ENCODE measurements at regions not wholly inside any gene's neighbourhood (a gene's known extent, or its start where the extent isn't known, plus 50 kb on each side); places are given as distances from the start of the nearest gene placed in this dataset.
"Not testable (repeated sequence)": the region's sequence is repeated elsewhere in the genome, so short reads cannot be mapped to it uniquely, and the experiment has no call there.

- no peak for DNase-seq
Measured at GRCh38 chr9:78989031-78989658, 582.6 kb upstream of the TLE4 start.

GRCh38 chr9:78994471-78994870 is 577.3 kb upstream of the TLE4 start:
- no peak for DNase-seq

DNA sequence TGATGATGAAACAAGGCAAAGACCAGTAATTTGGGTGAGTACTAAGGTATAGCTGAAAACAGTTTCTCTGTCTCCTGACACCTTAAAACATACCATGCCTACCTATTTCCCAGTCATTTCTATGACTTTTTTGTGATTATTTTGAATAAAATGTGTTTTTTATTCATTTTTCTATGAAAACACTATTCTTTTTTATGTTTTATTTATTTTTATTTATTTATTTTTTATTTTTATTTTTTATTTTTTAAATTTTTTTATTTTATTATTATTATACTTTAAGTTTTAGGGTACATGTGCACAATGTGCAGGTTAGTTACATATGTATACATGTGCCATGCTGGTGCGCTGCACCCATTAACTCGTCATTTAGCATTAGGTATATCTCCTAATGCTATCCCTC is 576.8 kb upstream of the TLE4 start:
- DNase-seq, result not testable (repeated sequence)

DNA sequence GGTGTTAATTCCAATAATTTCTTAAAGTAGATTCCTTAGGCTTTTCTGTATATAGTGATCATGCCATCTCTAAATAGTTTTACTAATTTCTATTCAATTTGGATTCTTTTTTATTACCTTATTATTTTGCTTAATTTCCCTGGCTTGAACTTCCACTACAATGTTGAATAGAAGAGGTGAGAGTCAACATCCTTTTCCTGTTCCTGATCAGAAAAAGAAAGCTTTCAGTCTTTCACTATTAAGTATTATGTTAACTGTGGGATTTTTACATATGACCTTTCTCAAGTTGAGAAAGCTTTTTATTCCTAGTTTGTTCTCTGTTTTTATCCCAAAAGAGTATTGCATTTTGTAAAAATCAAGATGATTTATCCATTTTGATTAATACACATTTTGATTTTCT is 574.5 kb upstream of the TLE4 start:
- DNase-seq, result no peak

GRCh38 chr9:79000230-79001002 is 571.3 kb upstream of the TLE4 start:
- no peak for DNase-seq

- DNase-seq, result no peak
Measured at GRCh38 chr9:79001012-79001411, 570.8 kb upstream of the TLE4 start.

DNA sequence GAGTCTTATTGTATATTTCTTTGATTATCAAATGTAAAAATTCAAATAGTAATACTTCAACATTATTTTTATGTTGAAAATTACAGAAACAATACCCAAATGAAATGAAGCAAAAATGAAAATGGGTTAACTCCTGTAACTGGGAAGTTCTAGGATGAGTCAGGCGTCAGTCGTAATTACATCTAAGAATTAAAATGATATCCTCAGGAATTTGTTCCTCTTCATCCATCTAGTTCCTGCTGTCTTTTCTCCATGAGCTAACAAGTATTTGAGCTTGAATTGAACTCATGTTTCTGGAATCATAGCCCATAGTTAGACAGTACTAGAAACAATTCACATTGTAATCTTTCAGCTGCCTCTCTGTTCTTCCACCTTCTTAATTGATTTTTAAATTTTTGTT is 568.3 kb upstream of the TLE4 start:
- no peak for DNase-seq

GRCh38 chr9:79004032-79004431 is 567.7 kb upstream of the TLE4 start:
- DNase-seq, result no peak

GRCh38 chr9:79006546-79006945 is 565.2 kb upstream of the TLE4 start:
- no peak for DNase-seq

- no peak for DNase-seq
Measured at GRCh38 chr9:79007701-79008483, 563.9 kb upstream of the TLE4 start.

- no peak for DNase-seq
Measured at GRCh38 chr9:79008916-79009315, 562.8 kb upstream of the TLE4 start.

DNA sequence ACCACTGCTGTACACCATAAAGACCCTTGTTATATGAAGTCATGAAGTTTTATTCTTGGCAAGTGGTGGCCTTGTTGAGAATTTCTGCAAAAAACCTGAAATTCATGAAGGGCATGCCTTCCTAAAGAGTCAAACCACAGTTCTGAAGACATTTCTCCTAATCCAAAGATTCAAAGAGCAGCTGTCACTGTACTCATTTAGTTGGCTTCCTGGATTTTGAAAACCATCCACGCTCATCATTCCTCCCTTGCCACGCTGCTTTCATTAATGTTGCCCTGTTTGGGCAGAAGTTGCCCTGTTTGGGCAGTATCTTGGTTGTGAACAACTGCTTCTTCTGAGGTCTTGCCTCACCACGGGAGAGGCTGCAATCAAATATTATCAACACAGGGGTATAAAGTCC is 560.3 kb upstream of the TLE4 start:
- DNase-seq, result no peak

DNA sequence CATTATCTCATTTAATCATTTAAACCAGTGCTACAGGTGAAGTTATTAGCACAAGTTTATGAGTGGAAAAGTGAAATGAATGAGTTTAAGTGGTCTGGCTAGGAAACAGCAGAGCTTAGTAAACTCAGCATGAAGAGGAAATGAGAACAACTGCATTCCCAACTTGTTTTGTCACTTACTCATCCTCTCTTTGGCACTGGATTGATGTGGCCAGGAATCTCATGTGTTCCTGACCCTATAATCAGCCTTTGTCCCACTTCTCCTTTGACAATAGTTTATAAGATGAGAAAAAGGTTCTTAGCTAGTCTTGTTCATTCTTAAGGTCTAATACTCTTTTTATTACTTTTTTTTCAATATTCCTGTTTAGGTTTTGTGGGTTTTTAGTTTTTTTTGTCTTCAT is 559.2 kb upstream of the TLE4 start:
- no peak for DNase-seq

DNA sequence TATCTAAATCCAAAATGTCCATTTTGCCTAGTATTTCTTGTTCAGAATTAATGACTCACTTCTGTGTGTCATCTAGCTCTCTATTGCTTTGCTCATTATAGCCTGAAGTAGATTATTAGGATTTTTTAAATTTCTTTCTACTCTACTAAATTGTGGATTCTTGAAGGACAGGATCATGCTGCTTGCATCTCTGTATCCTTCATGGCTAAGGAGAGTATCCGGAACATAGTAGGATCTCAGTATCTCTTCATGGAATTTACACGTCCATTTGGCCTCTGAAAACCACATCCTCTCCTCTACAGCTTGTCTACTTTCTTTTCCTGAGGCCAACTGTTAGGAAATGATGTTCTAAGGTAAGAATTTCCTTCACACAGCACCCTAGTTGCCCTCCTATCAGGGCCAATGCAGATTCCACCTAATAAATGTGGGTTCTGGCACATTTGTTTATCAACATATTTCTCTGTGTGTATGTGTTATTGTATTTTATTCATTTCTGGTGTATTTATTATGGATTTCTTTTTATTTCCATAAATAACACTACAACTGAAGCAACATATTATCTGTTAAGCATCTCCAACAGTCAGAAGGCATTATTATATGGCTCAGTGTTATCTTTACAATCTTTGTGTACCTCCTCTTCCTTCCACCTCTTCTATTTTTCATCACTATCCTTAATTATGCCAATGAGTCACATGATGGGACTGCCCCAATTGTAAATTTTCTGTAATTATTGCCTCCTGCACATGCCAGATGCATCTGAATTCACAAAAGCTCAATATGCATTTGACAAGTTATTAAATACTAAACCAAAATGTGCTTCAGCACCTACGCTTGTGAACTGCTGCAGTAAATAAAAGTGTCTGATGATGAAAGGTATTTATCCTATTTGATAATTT is 557.8 kb upstream of the TLE4 start:
- no peak for DNase-seq

DNA sequence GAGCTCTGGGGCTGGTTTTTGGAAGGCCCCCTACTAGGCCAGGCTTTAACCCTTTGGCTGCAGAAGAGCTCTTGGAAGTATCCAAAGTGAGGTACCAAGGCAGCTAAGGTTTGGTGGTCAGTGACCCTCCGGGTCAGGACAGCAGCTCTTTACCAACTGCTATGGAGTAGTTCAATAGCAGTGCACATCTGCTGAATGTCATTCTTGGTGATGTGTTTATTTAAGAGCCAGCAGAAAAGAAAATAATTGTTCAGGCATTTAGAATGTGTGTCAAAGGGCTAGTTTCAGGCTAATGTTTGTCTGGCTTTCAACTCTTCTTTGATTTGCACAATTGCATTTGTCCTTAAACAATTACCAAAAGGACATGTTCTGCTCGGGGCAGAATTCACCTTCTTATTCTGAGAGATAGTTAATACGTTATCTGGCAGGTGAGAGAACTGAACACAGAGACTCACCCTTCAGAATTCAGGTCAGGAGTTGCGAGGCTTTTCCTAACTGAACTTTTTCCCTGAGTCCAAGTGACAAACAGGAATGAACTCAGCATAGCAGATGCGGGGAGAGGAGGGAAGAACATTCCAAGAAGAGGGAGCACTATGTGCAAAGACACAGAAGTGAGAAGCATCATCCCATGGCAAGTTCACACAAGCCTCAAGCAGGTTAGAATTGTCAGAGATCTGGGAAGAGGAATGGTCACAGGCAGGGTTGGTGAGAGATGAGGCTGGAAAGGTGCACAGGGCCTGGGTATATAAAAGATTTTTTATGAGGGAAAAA is 556.7 kb upstream of the TLE4 start:
- no peak for DNase-seq

DNA sequence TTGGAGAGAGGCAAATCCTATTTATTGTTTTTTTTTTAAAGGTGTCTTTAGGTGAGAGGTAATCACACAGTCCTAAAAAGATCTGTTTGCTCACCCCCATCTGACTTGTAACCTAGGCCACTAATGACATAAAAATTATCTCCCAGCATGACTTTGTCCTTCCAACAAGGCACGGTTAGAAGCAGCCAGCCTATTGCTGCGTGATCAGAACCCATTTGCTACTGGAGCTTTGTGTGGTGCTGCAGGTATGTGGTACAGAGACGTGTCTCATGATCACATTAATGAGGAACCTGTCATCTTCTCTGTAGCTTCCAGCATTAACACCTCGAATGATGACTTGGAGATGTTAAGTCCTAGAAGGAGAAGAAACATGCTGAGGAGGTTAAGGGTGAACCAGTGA is 555.8 kb upstream of the TLE4 start:
- no peak for DNase-seq

GRCh38 chr9:79020276-79020675 is 551.5 kb upstream of the TLE4 start:
- DNase-seq, result no peak

DNA sequence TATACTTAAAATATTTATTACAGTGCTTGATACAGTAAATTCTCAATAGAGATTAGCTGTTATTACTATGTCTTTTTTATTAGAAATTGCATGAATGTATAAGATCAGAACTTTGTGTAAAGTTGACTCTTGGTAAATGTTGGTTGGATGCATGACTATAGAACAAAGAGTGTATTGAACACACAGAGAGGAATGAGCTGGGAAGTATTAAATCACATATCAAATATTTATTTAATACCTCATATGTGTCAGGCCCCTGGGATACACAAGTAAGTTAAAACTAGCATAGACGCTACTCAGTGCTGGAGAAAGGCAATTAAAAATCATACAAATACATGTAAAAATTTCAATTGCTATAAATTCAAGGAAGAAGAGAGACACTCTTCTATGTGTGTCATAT is 550.7 kb upstream of the TLE4 start:
- no peak for DNase-seq

DNA sequence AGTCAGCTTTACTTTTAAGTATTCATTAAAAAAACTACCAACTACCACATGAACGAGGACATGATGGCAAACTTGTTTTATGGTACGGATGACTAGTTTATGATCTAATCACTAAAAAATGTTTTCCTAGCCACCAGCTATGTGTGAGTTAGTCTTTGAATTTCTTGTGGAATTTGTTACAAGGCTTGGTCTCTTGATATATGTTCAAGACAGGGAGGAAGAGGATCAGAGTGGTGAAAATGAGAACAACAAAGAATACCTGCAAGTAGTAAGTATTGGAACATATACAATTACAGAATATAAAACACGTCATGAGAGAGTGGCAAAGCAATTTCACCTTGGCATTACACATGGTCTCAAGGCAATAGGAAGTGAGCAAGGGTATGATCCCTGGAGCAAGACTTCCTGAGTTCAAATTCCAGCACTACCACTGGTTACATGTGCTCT is 548.6 kb upstream of the TLE4 start:
- no peak for DNase-seq

GRCh38 chr9:79026316-79026715 is 545.4 kb upstream of the TLE4 start:
- DNase-seq, result no peak

DNA sequence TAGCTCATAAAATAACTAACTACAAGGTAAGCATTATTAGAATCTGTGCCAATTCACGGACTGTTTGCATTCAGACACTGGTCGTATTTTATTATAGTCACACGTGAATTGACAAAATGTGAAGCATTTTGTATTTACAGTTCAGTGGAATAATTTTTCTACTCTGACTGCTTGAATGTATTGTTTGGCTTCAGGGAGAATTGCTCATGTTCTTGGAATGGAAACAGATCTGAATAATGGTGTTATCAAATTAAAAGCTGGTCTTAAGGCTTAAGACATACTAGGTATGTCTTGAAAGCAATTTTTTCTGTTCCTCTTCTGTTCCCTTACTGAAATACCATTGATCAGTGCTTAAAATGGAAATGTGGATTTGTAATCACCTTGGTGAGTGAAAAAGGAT is 543.7 kb upstream of the TLE4 start:
- DNase-seq, result no peak

DNA sequence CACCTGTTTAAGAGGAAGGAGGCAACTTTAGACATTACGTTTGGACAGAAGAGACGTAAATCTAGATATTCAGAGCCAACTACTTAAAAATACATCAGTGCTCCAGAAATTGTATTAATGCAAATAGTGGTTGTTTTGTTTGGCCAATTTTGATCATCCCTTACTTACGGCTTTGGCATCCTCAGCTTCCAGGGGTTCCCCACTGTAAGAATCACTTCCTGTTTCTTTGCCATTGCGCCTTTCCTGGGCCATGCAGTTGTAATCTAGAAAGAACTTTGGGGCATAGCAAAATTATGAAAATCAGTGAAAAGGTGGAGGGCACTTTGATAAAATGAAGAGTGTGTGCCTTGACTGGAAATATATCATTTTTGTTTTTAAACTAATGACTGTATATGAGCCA is 537.2 kb upstream of the TLE4 start:
- DNase-seq, result no peak

Measured in GDM1 (cell line).